Immature natural killer cell (primary cell): ENCODE measurements at regions not wholly inside any gene's neighbourhood (a gene's known extent, or its start where the extent isn't known, plus 50 kb on each side); places are given as distances from the start of the nearest gene placed in this dataset.

Experiments
- DNase-seq, 3 donors: peaks; one replicate each; pipeline ENCODE4 v3.0.0; 2022; ENCODE audit warnings: mixed read lengths in 1 of 3
- H3K27ac Mint-ChIP-seq, 6 donors: one replicate each; pipeline ENCODE4 v1.8.0; 2020; ENCODE audit warnings: mixed read lengths in 6 of 6, mild to moderate bottlenecking in 5 of 6, inconsistent platforms in 4 of 6, moderate library complexity in 3 of 6
- H3K27me3 Mint-ChIP-seq, 3 donors: one replicate each; pipeline ENCODE4 v1.8.0; 2020 to 2021; ENCODE audit warnings: low read depth in 3 of 3, mild to moderate bottlenecking in 3 of 3, mixed read lengths in 3 of 3, moderate library complexity in 3 of 3, inconsistent platforms in 1 of 3
- H3K36me3 Mint-ChIP-seq, 3 donors: one replicate each; pipeline ENCODE4 v1.8.0; 2020; ENCODE audit warnings: mixed read lengths in 3 of 3, inconsistent platforms in 2 of 3, mild to moderate bottlenecking in 2 of 3
- H3K4me1 Mint-ChIP-seq, 2 donors: one replicate each; pipeline ENCODE4 v1.8.0; 2020; ENCODE audit warnings: inconsistent platforms in 2 of 2, mild to moderate bottlenecking in 2 of 2, mixed read lengths in 2 of 2, moderate library complexity in 1 of 2
- H3K4me3 Mint-ChIP-seq, 5 donors: one replicate each; pipeline ENCODE4 v1.8.0; 2020; ENCODE audit warnings: mild to moderate bottlenecking in 5 of 5, mixed read lengths in 5 of 5, inconsistent platforms in 3 of 5, moderate library complexity in 3 of 5
- H3K9me3 Mint-ChIP-seq, 6 donors: one replicate each; pipeline ENCODE4 v1.8.0; 2020; ENCODE audit warnings: mild to moderate bottlenecking in 6 of 6, mixed read lengths in 6 of 6, inconsistent platforms in 4 of 6, moderate library complexity in 3 of 6

GRCh38 chr6:44007818-44008621, 119.2 kb downstream of the MRPL14 start:
- H3K27me3 Mint-ChIP-seq, result peaks cover 10 to 19% (median 12%) of the 10 kb centered on the region in 3 donors
- H3K27ac Mint-ChIP-seq, result peak overlapping the region in 1 of 6 donors; percentile 34
- H3K4me1 Mint-ChIP-seq, result peaks cover 0 to 5% of the 10 kb centered on the region in 2 donors
- no peak for DNase-seq
- H3K36me3 Mint-ChIP-seq, result no peaks in the 10 kb centered on the region
- no peaks in the 10 kb centered on the region for H3K9me3 Mint-ChIP-seq
- H3K4me3 Mint-ChIP-seq, result no peak overlapping the region

GRCh38 chr6:44006872-44007303, 120.4 kb downstream of the MRPL14 start:
- Mint-ChIP-seq H3K4me1 (peaks cover 0 to 5% of the 10 kb centered on the region in 2 donors), H3K4me3 (no peak overlapping the region), H3K27ac (peak overlapping the region in 1 of 6 donors; percentile 32), H3K36me3 (no peaks in the 10 kb centered on the region), H3K9me3 (no peaks in the 10 kb centered on the region), H3K27me3 (peaks cover 10 to 19% (median 14%) of the 10 kb centered on the region in 3 donors)
- DNase-seq, result no peak

GRCh38 chr6:44006123-44006871, 121.0 kb downstream of the MRPL14 start:
- peaks cover 10 to 22% (median 14%) of the 10 kb centered on the region in 3 donors for H3K27me3 Mint-ChIP-seq
- no peaks in the 10 kb centered on the region for H3K36me3 Mint-ChIP-seq
- peaks cover 0 to 8% of the 10 kb centered on the region in 2 donors for H3K4me1 Mint-ChIP-seq

GRCh38 chr6:44005507-44005903, 121.7 kb downstream of the MRPL14 start:
- Mint-ChIP-seq H3K4me3 (no peak overlapping the region), H3K27ac (no peak overlapping the region), H3K4me1 (peaks cover 0 to 8% of the 10 kb centered on the region in 2 donors), H3K36me3 (no peaks in the 10 kb centered on the region), H3K9me3 (no peaks in the 10 kb centered on the region), H3K27me3 (peaks cover 12 to 22% (median 14%) of the 10 kb centered on the region in 3 donors)
- DNase-seq, result no peak

More at GRCh38 chr6:44006123-44006871, 121.0 kb downstream of the MRPL14 start:
- H3K9me3 Mint-ChIP-seq, result no peaks in the 10 kb centered on the region
- DNase-seq, result no peak
- no peak overlapping the region for H3K27ac Mint-ChIP-seq
- no peak overlapping the region for H3K4me3 Mint-ChIP-seq

GRCh38 chr6:44004625-44005506, 122.4 kb downstream of the MRPL14 start:
- H3K36me3 Mint-ChIP-seq, result no peaks in the 10 kb centered on the region
- H3K27ac Mint-ChIP-seq, result no peak overlapping the region
- H3K27me3 Mint-ChIP-seq, result peaks cover 12 to 23% (median 17%) of the 10 kb centered on the region in 3 donors
- no peaks in the 10 kb centered on the region for H3K9me3 Mint-ChIP-seq
- DNase-seq, result no peak
- H3K4me1 Mint-ChIP-seq, result peaks cover 0 to 8% of the 10 kb centered on the region in 2 donors
- peak overlapping the region in 1 of 5 donors; percentile 48 for H3K4me3 Mint-ChIP-seq

- Mint-ChIP-seq H3K4me1 (peaks cover 0 to 8% of the 10 kb centered on the region in 2 donors), H3K36me3 (no peaks in the 10 kb centered on the region), H3K27ac (no peak overlapping the region), H3K27me3 (peaks cover 12 to 23% (median 17%) of the 10 kb centered on the region in 3 donors), H3K9me3 (no peaks in the 10 kb centered on the region), H3K4me3 (peak overlapping the region in 3 of 5 donors; percentile 30 to 48 (median 38))
- DNase-seq, result no peak
Measured at GRCh38 chr6:44004136-44004535, 123.1 kb downstream of the MRPL14 start.

- no peak for DNase-seq
- H3K4me3 Mint-ChIP-seq, result peak overlapping the region; percentile 30 to 49 (median 45)
- H3K36me3 Mint-ChIP-seq, result no peaks in the 10 kb centered on the region
- peaks cover 10 to 23% (median 20%) of the 10 kb centered on the region in 3 donors for H3K27me3 Mint-ChIP-seq
- H3K4me1 Mint-ChIP-seq, result peaks cover 0 to 8% of the 10 kb centered on the region in 2 donors
- no peaks in the 10 kb centered on the region for H3K9me3 Mint-ChIP-seq
- no peak overlapping the region for H3K27ac Mint-ChIP-seq
Measured at GRCh38 chr6:44003345-44004061, 123.7 kb downstream of the MRPL14 start.

GRCh38 chr6:44002593-44003344, 124.5 kb downstream of the MRPL14 start:
- Mint-ChIP-seq H3K36me3 (no peaks in the 10 kb centered on the region), H3K9me3 (no peaks in the 10 kb centered on the region), H3K4me3 (peak overlapping the region; percentile 61 to 74 (median 71)), H3K4me1 (peaks cover 0 to 8% of the 10 kb centered on the region in 2 donors), H3K27ac (no peak overlapping the region), H3K27me3 (peaks cover 10 to 23% (median 20%) of the 10 kb centered on the region in 3 donors)
- peak; percentile 42 to 50 (median 46) for DNase-seq

GRCh38 chr6:44002067-44002592, 125.1 kb downstream of the MRPL14 start:
- Mint-ChIP-seq H3K4me3 (peak overlapping the region; percentile 38 to 60 (median 51)), H3K36me3 (no peaks in the 10 kb centered on the region), H3K4me1 (peaks cover 0 to 8% of the 10 kb centered on the region in 2 donors), H3K27ac (no peak overlapping the region), H3K9me3 (no peaks in the 10 kb centered on the region), H3K27me3 (peaks cover 12 to 20% (median 19%) of the 10 kb centered on the region in 3 donors)
- DNase-seq, result no peak

- Mint-ChIP-seq H3K4me1 (peaks cover 0 to 8% of the 10 kb centered on the region in 2 donors), H3K27me3 (peaks cover 11 to 20% (median 16%) of the 10 kb centered on the region in 3 donors), H3K36me3 (no peaks in the 10 kb centered on the region), H3K9me3 (no peaks in the 10 kb centered on the region), H3K4me3 (peak overlapping the region in 4 of 5 donors; percentile 31 to 59 (median 48)), H3K27ac (no peak overlapping the region)
- DNase-seq, result peak in 1 of 3 donors; percentile 14
Measured at GRCh38 chr6:44001318-44002066, 125.8 kb downstream of the MRPL14 start.

- H3K4me3 Mint-ChIP-seq, result no peak overlapping the region
- peaks cover 9 to 17% (median 13%) of the 10 kb centered on the region in 3 donors for H3K27me3 Mint-ChIP-seq
- no peaks in the 10 kb centered on the region for H3K9me3 Mint-ChIP-seq
- H3K4me1 Mint-ChIP-seq, result peaks cover 0 to 8% of the 10 kb centered on the region in 2 donors
- H3K36me3 Mint-ChIP-seq, result no peaks in the 10 kb centered on the region
- H3K27ac Mint-ChIP-seq, result no peak overlapping the region
- no peak for DNase-seq
Measured at GRCh38 chr6:44000164-44000842, 126.9 kb downstream of the MRPL14 start.
